ENCODE measurements at regions not wholly inside any gene's neighbourhood (a gene's known extent, or its start where the extent isn't known, plus 50 kb on each side); places are given as distances from the start of the nearest gene placed in this dataset.
"Not testable (repeated sequence)": the region's sequence is repeated elsewhere in the genome, so short reads cannot be mapped to it uniquely, and the experiment has no call there.

GRCh38 chr3:106125321-106125720 is 256.5 kb upstream of the CBLB start:
- no peak for DNase-seq

- no peak for DNase-seq
These were observed 257.4 kb upstream of the CBLB start for GRCh38 chr3:106126067-106126845.

GRCh38 chr3:106126846-106127235 is 258.0 kb upstream of the CBLB start:
- DNase-seq = no peak

- no peak for DNase-seq
These were observed 261.1 kb upstream of the CBLB start for GRCh38 chr3:106129939-106130338.

- DNase-seq = no peak
These were observed 261.8 kb upstream of the CBLB start for GRCh38 chr3:106130384-106131198.

- no peak for DNase-seq
These were observed 266.8 kb upstream of the CBLB start for GRCh38 chr3:106135451-106136160.

- no peak for DNase-seq
These were observed 271.0 kb upstream of the CBLB start for GRCh38 chr3:106139826-106140225.

- DNase-seq = no peak
These were observed 271.6 kb upstream of the CBLB start for GRCh38 chr3:106140431-106140830.

GRCh38 chr3:106144030-106144429 is 275.2 kb upstream of the CBLB start:
- DNase-seq = no peak

GRCh38 chr3:106148440-106149082 is 279.7 kb upstream of the CBLB start:
- not testable (repeated sequence) for DNase-seq

- DNase-seq = no peak
These were observed 288.6 kb upstream of the CBLB start for GRCh38 chr3:106157411-106157810.

GRCh38 chr3:106160396-106160795 is 291.6 kb upstream of the CBLB start:
- DNase-seq = no peak

- DNase-seq = no peak
These were observed 292.4 kb upstream of the CBLB start for GRCh38 chr3:106161246-106161645.

- DNase-seq = no peak
These were observed 298.9 kb upstream of the CBLB start for GRCh38 chr3:106167728-106168127.

GRCh38 chr3:106168962-106169750 is 300.3 kb upstream of the CBLB start:
- DNase-seq = no peak

GRCh38 chr3:106170636-106171035 is 301.8 kb upstream of the CBLB start:
- no peak for DNase-seq

- no peak for DNase-seq
These were observed 303.3 kb upstream of the CBLB start for GRCh38 chr3:106172101-106172500.

GRCh38 chr3:106172780-106173179 is 304.0 kb upstream of the CBLB start:
- DNase-seq = no peak

- DNase-seq = no peak
These were observed 306.5 kb upstream of the CBLB start for GRCh38 chr3:106175276-106175675.

- DNase-seq = no peak
These were observed 307.9 kb upstream of the CBLB start for GRCh38 chr3:106176734-106177133.

GRCh38 chr3:106182950-106183511 is 314.2 kb upstream of the CBLB start:
- DNase-seq = no peak

All from NCI-H526 treated with DMSO at 0.1 percent for 48 hours (cell line).